ENCODE measurements at regions not wholly inside any gene's neighbourhood (a gene's known extent, or its start where the extent isn't known, plus 50 kb on each side); places are given as distances from the start of the nearest gene placed in this dataset.
"Not testable (repeated sequence)": the region's sequence is repeated elsewhere in the genome, so short reads cannot be mapped to it uniquely, and the experiment has no call there.

- Histone ChIP-seq H3K4me3 (peak overlapping the region; percentile 47), H3K27ac (no peak overlapping the region)
- DNase-seq (ENCODE audit: low spot score): no peak
- TF ChIP-seq, protein P1, sequence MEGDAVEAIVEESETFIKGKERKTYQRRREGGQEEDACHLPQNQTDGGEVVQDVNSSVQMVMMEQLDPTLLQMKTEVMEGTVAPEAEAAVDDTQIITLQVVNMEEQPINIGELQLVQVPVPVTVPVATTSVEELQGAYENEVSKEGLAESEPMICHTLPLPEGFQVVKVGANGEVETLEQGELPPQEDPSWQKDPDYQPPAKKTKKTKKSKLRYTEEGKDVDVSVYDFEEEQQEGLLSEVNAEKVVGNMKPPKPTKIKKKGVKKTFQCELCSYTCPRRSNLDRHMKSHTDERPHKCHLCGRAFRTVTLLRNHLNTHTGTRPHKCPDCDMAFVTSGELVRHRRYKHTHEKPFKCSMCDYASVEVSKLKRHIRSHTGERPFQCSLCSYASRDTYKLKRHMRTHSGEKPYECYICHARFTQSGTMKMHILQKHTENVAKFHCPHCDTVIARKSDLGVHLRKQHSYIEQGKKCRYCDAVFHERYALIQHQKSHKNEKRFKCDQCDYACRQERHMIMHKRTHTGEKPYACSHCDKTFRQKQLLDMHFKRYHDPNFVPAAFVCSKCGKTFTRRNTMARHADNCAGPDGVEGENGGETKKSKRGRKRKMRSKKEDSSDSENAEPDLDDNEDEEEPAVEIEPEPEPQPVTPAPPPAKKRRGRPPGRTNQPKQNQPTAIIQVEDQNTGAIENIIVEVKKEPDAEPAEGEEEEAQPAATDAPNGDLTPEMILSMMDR (IDR thresholded peaks at IDR 0.05): no peak
These were observed 973.1 kb upstream of the DEFB115 start for GRCh38 chr20:30284281-30284905.

DNA sequence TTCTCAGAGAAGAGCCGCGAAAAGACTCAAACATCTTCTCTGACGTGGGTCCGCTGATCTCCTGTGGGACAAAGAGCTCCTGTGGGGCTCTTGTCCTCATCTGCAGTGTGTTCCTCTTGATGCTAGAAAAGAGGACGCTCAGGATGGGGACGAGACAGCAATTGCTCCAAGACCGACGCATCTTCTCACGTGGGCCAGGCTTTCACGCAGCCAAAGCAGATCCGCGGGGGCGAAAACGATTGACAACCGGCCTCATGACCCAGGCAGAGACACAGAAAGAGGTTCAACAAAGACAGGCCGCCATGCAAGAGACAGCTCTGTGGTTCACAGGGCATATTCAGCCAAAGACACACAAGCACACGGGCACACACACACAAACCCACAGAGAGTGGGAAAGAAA is 971.8 kb upstream of the DEFB115 start:
- no peak overlapping the region for H3K27ac ChIP-seq
- H3K4me3 ChIP-seq: no peak overlapping the region
- no peak for DNase-seq (ENCODE audit: low spot score)
- TF ChIP-seq, protein P1 (IDR thresholded peaks at IDR 0.05): no peak

GRCh38 chr20:30286157-30286556 is 971.3 kb upstream of the DEFB115 start:
- Histone ChIP-seq H3K4me3 (no peak overlapping the region), H3K27ac (no peak overlapping the region)
- DNase-seq (ENCODE audit: low spot score): no peak
- TF ChIP-seq, protein P1 (IDR thresholded peaks at IDR 0.05): no peak

GRCh38 chr20:30287459-30287858 is 970.0 kb upstream of the DEFB115 start:
- DNase-seq (ENCODE audit: low spot score); H3K4me3 ChIP-seq; H3K27ac ChIP-seq: not testable (repeated sequence)

DNA sequence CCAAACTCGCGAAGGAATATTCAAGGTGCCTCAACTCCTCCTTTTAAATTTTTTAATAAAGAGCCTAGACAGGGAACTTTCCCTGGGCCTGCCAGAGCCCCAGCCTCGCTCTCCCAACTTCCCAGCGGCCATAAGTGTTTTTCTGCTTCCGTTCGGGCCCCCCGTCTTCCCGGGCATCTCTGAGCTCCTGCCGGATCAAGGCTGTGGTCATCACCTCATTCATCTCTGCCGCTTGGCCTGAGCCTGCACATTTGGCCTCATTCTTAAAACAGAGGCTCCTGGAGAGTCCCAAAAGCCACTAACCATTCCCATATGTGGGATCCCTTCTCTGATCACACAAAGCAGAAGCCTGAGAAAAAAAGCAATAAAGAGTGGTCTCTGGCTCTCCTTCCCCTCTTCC is 969.1 kb upstream of the DEFB115 start:
- H3K27ac ChIP-seq: no peak overlapping the region
- no peak for DNase-seq (ENCODE audit: low spot score)
- TF ChIP-seq, protein P1 (IDR thresholded peaks at IDR 0.05): no peak
- H3K4me3 ChIP-seq: no peak overlapping the region

DNA sequence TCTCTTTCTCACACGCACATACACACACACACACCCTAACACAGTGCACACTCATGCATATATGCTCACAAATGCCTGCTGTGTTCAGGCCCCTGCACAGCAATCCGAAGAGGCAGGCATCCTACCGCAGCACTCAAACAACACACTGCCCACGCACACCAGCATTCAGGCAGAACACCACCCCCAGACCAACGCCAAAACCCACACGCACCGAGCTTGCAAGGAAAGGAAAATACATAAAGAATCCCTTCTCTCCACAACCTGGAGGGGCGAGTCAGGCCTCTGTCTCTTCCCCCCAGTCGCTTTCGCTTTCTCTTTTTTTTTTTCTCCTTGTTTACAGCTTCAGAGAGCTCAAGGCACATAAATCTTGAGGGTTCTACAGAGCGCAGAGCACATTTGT is 968.4 kb upstream of the DEFB115 start:
- DNase-seq (ENCODE audit: low spot score); H3K4me3 ChIP-seq; H3K27ac ChIP-seq: not testable (repeated sequence)

DNA sequence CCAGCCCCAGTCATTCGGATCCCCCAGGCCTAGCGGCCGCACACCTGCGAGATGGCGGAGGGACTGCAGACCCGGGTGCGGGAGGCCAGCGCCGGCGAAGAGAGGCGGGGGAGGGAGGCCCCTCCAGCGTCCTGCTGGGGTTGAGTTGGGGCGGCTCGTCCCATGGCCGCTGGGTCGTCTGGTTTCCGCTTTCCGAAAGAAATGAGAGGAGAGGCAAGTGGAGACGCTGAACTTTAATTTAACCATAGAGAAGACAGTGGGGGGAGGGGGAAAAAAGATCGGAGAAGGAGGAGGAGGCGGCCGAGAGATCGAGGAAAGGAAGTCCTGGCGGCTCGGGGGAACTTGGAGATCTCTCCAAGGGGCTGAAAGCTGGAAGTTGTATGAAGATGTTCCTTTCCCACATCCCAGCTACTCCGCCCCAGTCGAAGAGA is 967.7 kb upstream of the DEFB115 start:
- H3K27ac ChIP-seq; H3K4me3 ChIP-seq; DNase-seq (ENCODE audit: low spot score): not testable (repeated sequence)

DNA sequence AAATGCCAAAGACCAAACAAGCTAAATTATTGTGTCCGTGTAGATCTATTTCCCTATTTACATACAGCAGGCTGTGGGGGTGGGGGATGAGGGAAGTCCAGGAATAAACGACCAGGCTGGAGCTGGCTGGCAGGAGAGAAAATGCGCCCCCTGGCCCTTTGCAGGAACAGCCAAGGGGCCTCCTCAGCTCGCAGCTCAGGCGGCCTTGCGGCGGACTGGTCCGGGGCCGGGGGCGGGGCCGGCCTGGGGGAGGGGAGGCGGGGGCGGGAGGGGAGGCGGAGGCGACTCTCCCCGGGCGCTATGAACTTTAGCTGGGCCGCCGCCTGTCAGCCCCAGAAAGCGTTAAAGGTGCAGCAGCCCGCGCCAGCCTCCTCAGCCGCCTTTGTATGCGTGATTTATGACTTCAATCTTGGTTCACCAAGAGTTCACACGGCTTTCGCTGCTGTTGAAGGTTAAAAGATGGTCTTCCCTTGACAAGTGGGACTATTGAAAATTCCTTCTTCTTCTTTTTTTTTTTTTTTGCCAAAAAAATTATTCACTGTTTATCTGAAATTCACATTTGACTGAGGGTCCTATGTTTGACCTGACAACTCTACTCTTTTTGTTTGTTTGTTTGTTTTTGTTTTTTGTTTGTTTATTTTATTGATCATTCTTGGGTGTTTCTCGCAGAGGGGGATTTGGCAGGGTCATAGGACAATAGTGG is 967.0 kb upstream of the DEFB115 start:
- H3K4me3 ChIP-seq; H3K27ac ChIP-seq; DNase-seq (ENCODE audit: low spot score): not testable (repeated sequence)

DNA sequence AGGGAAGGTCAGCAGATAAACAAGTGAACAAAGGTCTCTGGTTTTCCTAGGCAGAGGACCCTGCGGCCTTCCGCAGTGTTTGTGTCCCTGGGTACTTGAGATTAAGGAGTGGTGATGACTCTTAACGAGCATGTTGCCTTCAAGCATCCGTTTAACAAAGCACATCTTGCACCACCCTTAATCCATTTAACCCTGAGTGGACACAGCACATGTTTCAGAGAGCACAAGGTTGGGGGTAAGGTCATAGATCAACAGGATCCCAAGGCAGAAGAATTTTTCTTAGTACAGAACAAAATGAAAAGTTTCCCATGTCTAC is 966.4 kb upstream of the DEFB115 start:
- H3K27ac ChIP-seq; DNase-seq (ENCODE audit: low spot score); H3K4me3 ChIP-seq: not testable (repeated sequence)

GRCh38 chr20:30291686-30292085 is 965.8 kb upstream of the DEFB115 start:
- H3K4me3 ChIP-seq; DNase-seq (ENCODE audit: low spot score); H3K27ac ChIP-seq: not testable (repeated sequence)

DNA sequence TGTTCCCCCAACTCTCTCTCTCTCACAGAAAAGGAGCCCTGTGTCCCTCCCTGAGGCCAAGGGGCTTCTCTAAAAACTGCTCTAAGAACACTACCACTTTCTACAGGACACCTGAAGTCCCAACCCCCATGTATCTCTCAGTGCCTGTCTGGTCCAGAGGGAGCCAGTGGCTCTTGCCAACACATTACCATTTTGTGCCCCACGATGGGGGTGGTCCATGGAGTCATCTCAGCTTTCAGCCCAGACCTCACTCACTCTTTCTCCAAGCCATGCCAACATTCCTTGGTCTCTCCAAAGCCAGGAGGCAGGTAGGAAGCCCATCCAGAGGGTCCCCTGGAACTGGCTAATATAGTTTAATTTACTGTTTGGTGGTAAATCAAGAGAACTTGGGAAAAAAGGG is 962.1 kb upstream of the DEFB115 start:
- not testable (repeated sequence) for H3K27ac ChIP-seq; H3K4me3 ChIP-seq; DNase-seq (ENCODE audit: low spot score)

DNA sequence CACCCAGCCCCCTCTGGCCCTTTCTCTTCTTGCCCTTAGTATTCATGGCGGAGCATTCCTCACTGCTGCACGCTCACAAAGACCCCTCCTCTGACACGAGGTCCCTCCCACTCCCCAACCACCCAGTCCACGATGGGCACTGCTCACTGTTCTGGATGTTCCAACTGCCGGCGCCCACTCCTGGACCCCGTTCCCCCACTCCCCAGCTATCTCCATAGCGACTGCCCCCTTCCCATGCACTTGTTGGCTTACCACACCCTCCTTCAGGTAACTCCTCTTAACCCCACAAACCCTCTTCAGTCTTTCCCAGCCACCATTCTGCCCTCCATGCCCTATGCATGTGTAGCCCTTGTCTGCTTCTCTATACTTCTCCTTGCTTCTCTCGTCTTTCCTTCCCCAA is 961.5 kb upstream of the DEFB115 start:
- not testable (repeated sequence) for H3K27ac ChIP-seq; H3K4me3 ChIP-seq; DNase-seq (ENCODE audit: low spot score)

- H3K27ac ChIP-seq; H3K4me3 ChIP-seq; DNase-seq (ENCODE audit: low spot score): not testable (repeated sequence)
These were observed 959.4 kb upstream of the DEFB115 start for GRCh38 chr20:30297878-30298595.

DNA sequence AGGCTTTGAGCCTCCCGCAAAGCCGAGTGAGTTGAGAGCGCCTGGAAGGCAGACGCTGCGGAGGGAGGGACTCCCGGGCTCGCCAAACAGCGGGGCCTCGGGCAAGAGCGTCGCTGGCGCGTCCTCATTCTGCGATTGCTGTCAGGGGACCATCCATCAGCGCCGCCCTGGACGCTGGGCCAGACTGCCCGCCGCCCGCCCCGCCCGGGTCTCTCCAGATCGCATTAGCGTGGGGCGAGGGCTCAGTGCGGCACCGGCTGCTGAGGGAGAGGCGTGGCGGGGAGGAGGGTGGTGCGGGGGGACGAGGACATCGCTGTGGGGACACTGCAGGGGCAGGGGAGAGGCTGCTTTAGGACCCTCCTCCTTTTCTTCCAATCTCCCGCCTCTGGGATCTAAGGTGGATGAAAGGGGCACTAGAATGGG is 957.2 kb upstream of the DEFB115 start:
- not testable (repeated sequence) for DNase-seq (ENCODE audit: low spot score)
- H3K4me3 ChIP-seq: peak overlapping the region; percentile 14

More for the DNA sequence above, 957.2 kb upstream of the DEFB115 start:
- H3K27ac ChIP-seq: not testable (repeated sequence)

All from coronary artery (tissue), 2 donors.